A549 (cell line): ENCODE measurements at regions not wholly inside any gene's neighbourhood (a gene's known extent, or its start where the extent isn't known, plus 50 kb on each side); places are given as distances from the start of the nearest gene placed in this dataset.
"Not testable (repeated sequence)": the region's sequence is repeated elsewhere in the genome, so short reads cannot be mapped to it uniquely, and the experiment has no call there.

ENCODE experiments used
- ATAC-seq, 2 experiments: fragments of 200-7000 bp in 1 of 2; fragments of >200 bp in 1 of 2; cut with Nextera tagmentation in 1 of 2; cut with Tn5 transposase in 1 of 2; 3 replicates each; pipeline versions ENCODE4 v1.8.0 to v1.9.1; 2018 to 2020; ENCODE audit warnings: mild to moderate bottlenecking in 1 of 2, moderate library complexity in 1 of 2
- CTCF ChIA-PET: fragments of 300-600 bp; sonication (Branson Sonifier 250); formaldehyde crosslinking; extraction: SDS; loops from one replicate; lab custom pipeline; 2021; ENCODE audit warnings: antibody characterized with exemption, inconsistent platforms; lab: Yijun Ruan, JAX
- POLR2A ChIA-PET: fragments of 350-600 bp; formaldehyde crosslinking; extraction: SDS; loops from one replicate; lab custom pipeline; 2021; ENCODE audit warnings: antibody characterized with exemption, inconsistent platforms; lab: Yijun Ruan, JAX
- DNase-seq, 2 experiments: peaks; one replicate each; pipeline versions ENCODE4 v3.0.0 to v3.0.0-alpha.2; 2011 to 2016; ENCODE audit warnings: low read depth in 1 of 2, low spot score in 1 of 2
- FAIRE-seq: peaks from 2 replicates; lab custom pipeline; 2011; peaks lifted over from hg19 to GRCh38; lab: Jason Lieb, UNC
- H3K27ac ChIP-seq, 2 experiments: fragments of >200 bp; sonication (Bioruptor Twin); formaldehyde crosslinking; 3 replicates each; pipeline ENCODE4 v1.5.1; 2016 to 2017
- H3K4me1 ChIP-seq: fragments of >200 bp; sonication (Bioruptor Twin); formaldehyde crosslinking; 3 replicates; pipeline ENCODE4 v1.6.1; 2016
- H3K4me2 ChIP-seq: fragments of >200 bp; sonication (Bioruptor Twin); formaldehyde crosslinking; 3 replicates; pipeline ENCODE4 v1.6.1; 2016
- H3K4me3 ChIP-seq: fragments of >200 bp; sonication (Bioruptor Twin); formaldehyde crosslinking; 3 replicates; pipeline ENCODE4 v1.5.1; 2016
- H3K9me3 ChIP-seq: fragments of >200 bp; sonication (Bioruptor Twin); formaldehyde crosslinking; 3 replicates; pipeline ENCODE4 v1.6.1; 2016
- CTCF ChIP-seq: fragments of >200 bp; sonication (Bioruptor Twin); formaldehyde crosslinking; IDR thresholded peaks from 3 replicates; pipeline ENCODE4 v1.5.1; 2016
- ELK1 ChIP-seq: fragments of 150-350 bp; IDR thresholded peaks from 2 replicates; pipeline ENCODE4 v1.6.1; 2014; ENCODE audit warnings: low read depth, mild to moderate bottlenecking, low read length
- FOSB ChIP-seq: fragments of 250-450 bp; sonication (Bioruptor Pico); IDR thresholded peaks from 2 replicates; pipeline ENCODE4 v1.5.0; 2020; ENCODE audit warnings: mild to moderate bottlenecking, moderate library complexity
- FOXS1 ChIP-seq: fragments of 250-450 bp; sonication (Bioruptor Pico); IDR thresholded peaks from 2 replicates; pipeline ENCODE4 v1.5.0; 2020; ENCODE audit warnings: mild to moderate bottlenecking, moderate library complexity
- HDAC2 ChIP-seq: fragments of 200-600 bp; sonication (generic); IDR thresholded peaks from 2 replicates; pipeline ENCODE4 v1.6.1; 2016
- HES2 ChIP-seq: fragments of >200 bp; sonication (Bioruptor Twin); formaldehyde crosslinking; IDR thresholded peaks from 2 replicates; pipeline ENCODE4 v1.6.1; 2016
- JUN ChIP-seq, 2 experiments: fragments of >200 bp; sonication (Bioruptor Twin); formaldehyde crosslinking; IDR thresholded peaks; 2 replicates in 1 of 2; 3 replicates in 1 of 2; pipeline ENCODE4 v1.6.1; 2016 to 2017
- JUNB ChIP-seq: fragments of >200 bp; sonication (Bioruptor Twin); formaldehyde crosslinking; IDR thresholded peaks from 2 replicates; pipeline ENCODE4 v1.6.1; 2016
- KDM1A ChIP-seq: fragments of 200-600 bp; sonication (generic); IDR thresholded peaks from 2 replicates; pipeline ENCODE4 v1.6.1; 2016; ENCODE audit warnings: low read depth, mild to moderate bottlenecking
- MAFK ChIP-seq: fragments of 450-650 bp; IDR thresholded peaks from 2 replicates; pipeline ENCODE4 v1.6.1; 2014; ENCODE audit not compliant: partially characterized antibody
- MYC ChIP-seq: IDR thresholded peaks from 2 replicates; pipeline ENCODE4 v1.6.1; 2012; ENCODE audit warnings: mild to moderate bottlenecking, inconsistent platforms, low read length, improper control_type of control experiment, borderline replicate concordance
- NFE2L2 ChIP-seq: fragments of 150-350 bp; conservative IDR thresholded peaks from 2 replicates; pipeline ENCODE4 v1.6.1; 2014; ENCODE audit warnings: low read length
- NR3C1 ChIP-seq: fragments of >200 bp; sonication (Bioruptor Twin); formaldehyde crosslinking; IDR thresholded peaks from 3 replicates; pipeline ENCODE4 v1.6.1; 2017
- PHF8 ChIP-seq: fragments of 200-600 bp; sonication (generic); IDR thresholded peaks from 2 replicates; pipeline ENCODE4 v1.6.1; 2016; ENCODE audit warnings: low read depth, mild to moderate bottlenecking, antibody characterized with exemption, moderate library complexity, borderline replicate concordance
- RARB ChIP-seq: fragments of 250-450 bp; sonication (Bioruptor Pico); IDR thresholded peaks from 2 replicates; pipeline ENCODE4 v1.8.0; 2021; ENCODE audit warnings: mild to moderate bottlenecking, moderate library complexity
- SMC3 ChIP-seq: fragments of >200 bp; sonication (Bioruptor Twin); formaldehyde crosslinking; IDR thresholded peaks from 3 replicates; pipeline ENCODE4 v1.6.1; 2018; ENCODE audit warnings: inconsistent platforms
- SREBF2 ChIP-seq: fragments of 450-650 bp; IDR thresholded peaks from 2 replicates; pipeline ENCODE4 v1.6.1; 2014; ENCODE audit warnings: mild to moderate bottlenecking, moderate library complexity
- TFCP2L1 ChIP-seq: fragments of 250-450 bp; sonication (Bioruptor Pico); IDR thresholded peaks from 2 replicates; pipeline ENCODE4 v1.5.0; 2021; ENCODE audit warnings: mild to moderate bottlenecking
- USF2 ChIP-seq: fragments of 450-650 bp; IDR thresholded peaks from 2 replicates; pipeline ENCODE4 v1.6.1; 2014; ENCODE audit warnings: antibody characterized with exemption
- ZC3H11A ChIP-seq: fragments of 450-650 bp; IDR thresholded peaks from 2 replicates; pipeline ENCODE4 v1.6.1; 2014; ENCODE audit warnings: antibody characterized with exemption, mild to moderate bottlenecking
- ZFP36 ChIP-seq: fragments of 450-650 bp; IDR thresholded peaks from 2 replicates; pipeline ENCODE4 v1.6.1; 2014; ENCODE audit warnings: borderline replicate concordance; ENCODE audit not compliant: partially characterized antibody
- ZNF302 ChIP-seq: fragments of 250-450 bp; sonication (Bioruptor Pico); IDR thresholded peaks from 2 replicates; pipeline ENCODE4 v1.9.0; 2021; ENCODE audit warnings: inconsistent platforms, mild to moderate bottlenecking, moderate library complexity
- ZSCAN20 ChIP-seq: fragments of 250-450 bp; sonication (Bioruptor Pico); IDR thresholded peaks from 2 replicates; pipeline ENCODE4 v1.8.0; 2022; ENCODE audit warnings: mild to moderate bottlenecking, moderate library complexity
- WGBS: methylation state at CpG from one replicate; pipeline ENCODE4 v1.1.6; 2017; ENCODE audit errors: missing lambda C conversion rate; 5-methylcytosine and 5-hydroxymethylcytosine counted together

DNA sequence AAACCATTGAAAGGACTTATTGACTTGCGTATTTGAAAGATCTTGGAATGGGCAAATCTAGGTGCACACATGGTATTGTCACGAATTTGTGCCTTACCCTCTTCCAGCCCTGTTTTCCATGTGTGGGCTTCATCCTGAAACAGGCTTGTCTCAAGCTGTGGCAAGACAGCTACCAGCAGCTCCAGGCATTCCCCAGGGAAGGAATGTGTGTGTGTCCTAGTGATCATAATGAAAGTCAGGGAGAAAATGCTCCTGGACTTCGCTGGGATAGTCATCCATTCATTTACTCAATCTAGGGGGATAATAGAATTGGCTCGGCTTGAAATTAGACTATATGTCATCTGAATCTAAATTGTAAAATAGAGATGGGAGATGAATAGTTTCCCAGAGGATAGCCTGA is 676.2 kb downstream of the CBLN4 start (continued):
- TF ChIP-seq ZFP36 = no peak
- TF ChIP-seq SREBF2 = no peak
- TF ChIP-seq ZC3H11A = no peak

DNA sequence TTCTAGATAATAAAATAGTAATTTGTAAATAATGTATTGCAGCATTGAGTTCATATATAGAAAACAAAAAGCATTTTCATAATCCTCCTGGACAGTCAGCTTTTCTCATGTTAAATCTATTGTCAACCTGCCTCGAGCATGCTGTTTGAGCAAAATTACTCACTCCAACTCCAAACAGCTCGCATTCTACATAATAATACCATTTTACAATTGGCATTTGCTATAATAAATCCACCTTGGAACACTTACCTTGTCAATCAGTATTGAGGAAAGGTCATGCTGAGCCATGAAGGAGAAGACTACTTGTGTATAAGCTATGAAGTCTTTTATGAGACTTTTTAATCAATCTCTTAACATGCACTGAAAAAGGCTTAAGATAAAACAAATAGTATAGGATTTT is 682.6 kb downstream of the CBLN4 start:
- ATAC-seq = no peak
- FAIRE-seq = no peak
- DNase-seq = no peak
- H3K4me2 ChIP-seq = no peak overlapping the region
- TF ChIP-seq NFE2L2 (no peak), ZC3H11A (no peak)
- TF ChIP-seq, all 56 proteins: peak for 0
- ChIA-PET POLR2A (no interaction called here), CTCF (interaction anchor here (0.7 kb wide), 1 partner anchor 22 kb away, joined by 3 read pairs; no protein-coding TSS in a partner anchor)
- no peaks in the 10 kb centered on the region for H3K9me3 ChIP-seq
- H3K4me1 ChIP-seq = no peaks in the 10 kb centered on the region
- no peak overlapping the region for H3K4me3 ChIP-seq
- H3K27ac ChIP-seq = no peak overlapping the region
- WGBS = 1% methylated on average over 2 of the region's 2 CpGs

GRCh38 chr20:55316753-55317152 is 688.6 kb downstream of the CBLN4 start:
- ATAC-seq = no peak
- H3K4me3 ChIP-seq = no peak overlapping the region
- DNase-seq = no peak
- no peak overlapping the region for H3K4me2 ChIP-seq
- no peak for FAIRE-seq
- 3% methylated on average over 1 of the region's 1 CpG for WGBS
- ChIA-PET POLR2A (no interaction called here), CTCF (interaction anchor here (0.6 kb wide), 1 partner anchor 586 kb away, joined by 4 read pairs; no protein-coding TSS in a partner anchor)
- no peaks in the 10 kb centered on the region for H3K9me3 ChIP-seq
- H3K4me1 ChIP-seq = no peaks in the 10 kb centered on the region
- H3K27ac ChIP-seq = no peak overlapping the region
- no peak for TF ChIP-seq MAFK
- no peak for TF ChIP-seq HES2
- no peak for TF ChIP-seq MYC
- no peak for TF ChIP-seq CTCF
- no peak for TF ChIP-seq FOSB (CRISPR knock-in tag)
- TF ChIP-seq FOXS1 (CRISPR knock-in tag) = no peak
- no peak for TF ChIP-seq JUN (IDR thresholded peaks at IDR 0.05)
- TF ChIP-seq PHF8 = no peak
- TF ChIP-seq NR3C1 = no peak
- TF ChIP-seq HDAC2 = no peak
- TF ChIP-seq RARB (CRISPR knock-in tag) = no peak
- no peak for TF ChIP-seq SMC3
- no peak for TF ChIP-seq USF2
- no peak for TF ChIP-seq TFCP2L1 (CRISPR knock-in tag)
- no peak for TF ChIP-seq JUNB
- TF ChIP-seq ZNF302 = no peak
- no peak for TF ChIP-seq KDM1A
- no peak for TF ChIP-seq ZSCAN20 (CRISPR knock-in tag)
- TF ChIP-seq ELK1 = no peak

DNA sequence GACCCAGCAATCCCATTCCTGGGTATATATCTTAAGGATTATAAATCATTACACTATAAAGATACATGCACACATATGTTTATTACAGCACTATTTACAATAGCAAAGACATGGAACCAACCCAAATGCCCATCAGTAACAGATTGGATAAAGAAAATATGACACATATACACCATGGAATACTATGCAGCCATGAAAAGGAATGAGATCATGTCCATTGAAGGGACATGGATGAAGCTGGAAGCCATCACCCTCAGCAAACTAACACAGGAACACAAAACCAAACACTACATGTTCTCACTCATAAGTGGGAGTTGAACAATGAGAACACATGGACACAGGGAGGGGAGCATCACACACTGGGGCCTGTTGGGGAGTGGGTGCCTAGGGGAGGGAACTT is 694.5 kb downstream of the CBLN4 start:
- CTCF ChIA-PET, FAIRE-seq: not testable (repeated sequence)

More for the DNA sequence above, 694.5 kb downstream of the CBLN4 start:
- H3K4me2 ChIP-seq, H3K4me3 ChIP-seq, H3K4me1 ChIP-seq, H3K27ac ChIP-seq, DNase-seq, H3K9me3 ChIP-seq, ATAC-seq, POLR2A ChIA-PET: not testable (repeated sequence)
